ENCODE measurements at regions not wholly inside any gene's neighbourhood (a gene's known extent, or its start where the extent isn't known, plus 50 kb on each side); places are given as distances from the start of the nearest gene placed in this dataset.

GRCh38 chr9:82880336-82881050, 182.4 kb downstream of the RASEF start:
- TF ChIP-seq, protein P1, sequence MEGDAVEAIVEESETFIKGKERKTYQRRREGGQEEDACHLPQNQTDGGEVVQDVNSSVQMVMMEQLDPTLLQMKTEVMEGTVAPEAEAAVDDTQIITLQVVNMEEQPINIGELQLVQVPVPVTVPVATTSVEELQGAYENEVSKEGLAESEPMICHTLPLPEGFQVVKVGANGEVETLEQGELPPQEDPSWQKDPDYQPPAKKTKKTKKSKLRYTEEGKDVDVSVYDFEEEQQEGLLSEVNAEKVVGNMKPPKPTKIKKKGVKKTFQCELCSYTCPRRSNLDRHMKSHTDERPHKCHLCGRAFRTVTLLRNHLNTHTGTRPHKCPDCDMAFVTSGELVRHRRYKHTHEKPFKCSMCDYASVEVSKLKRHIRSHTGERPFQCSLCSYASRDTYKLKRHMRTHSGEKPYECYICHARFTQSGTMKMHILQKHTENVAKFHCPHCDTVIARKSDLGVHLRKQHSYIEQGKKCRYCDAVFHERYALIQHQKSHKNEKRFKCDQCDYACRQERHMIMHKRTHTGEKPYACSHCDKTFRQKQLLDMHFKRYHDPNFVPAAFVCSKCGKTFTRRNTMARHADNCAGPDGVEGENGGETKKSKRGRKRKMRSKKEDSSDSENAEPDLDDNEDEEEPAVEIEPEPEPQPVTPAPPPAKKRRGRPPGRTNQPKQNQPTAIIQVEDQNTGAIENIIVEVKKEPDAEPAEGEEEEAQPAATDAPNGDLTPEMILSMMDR (conservative IDR thresholded peaks at IDR 0.05; ENCODE audit: low read depth, low read length), result no peak
- TF ChIP-seq EZH2 (IDR thresholded peaks at IDR 0.05; ENCODE audit: low read length, unreplicated experiment), result no peak
- no peak for TF ChIP-seq EZH2phosphoT487 (IDR thresholded peaks at IDR 0.05; ENCODE audit: borderline replicate concordance, low read length)

Measured in PC-3 (cell line).